Liver (tissue), 8 donors: ENCODE measurements at regions not wholly inside any gene's neighbourhood (a gene's known extent, or its start where the extent isn't known, plus 50 kb on each side); places are given as distances from the start of the nearest gene placed in this dataset.

Experiments used
- DNase-seq: peaks from one replicate; pipeline ENCODE4 v3.0.0-alpha.2; 2017; ENCODE audit warnings: low spot score
- H3K27ac ChIP-seq, 2 donors: one replicate each; pipeline ENCODE4 v1.7.0; 2013; ENCODE audit warnings: inconsistent platforms in 2 of 2, low read length in 2 of 2, control low read depth in 1 of 2, low read depth in 1 of 2, mild to moderate bottlenecking in 1 of 2
- H3K27me3 ChIP-seq, 4 donors: one replicate each; pipeline versions ENCODE4 v1.6.1 to v1.7.0; 2013; ENCODE audit warnings: low read length in 3 of 4, inconsistent platforms in 1 of 4, mild to moderate bottlenecking in 1 of 4, moderate library complexity in 1 of 4; ENCODE audit not compliant: control insufficient read depth in 4 of 4, insufficient read depth in 4 of 4
- H3K36me3 ChIP-seq, 4 donors: one replicate each; pipeline versions ENCODE4 v1.6.1 to v1.7.0; 2013; ENCODE audit warnings: low read length in 3 of 4, mild to moderate bottlenecking in 3 of 4, low read depth in 1 of 4, moderate library complexity in 1 of 4; ENCODE audit not compliant: control insufficient read depth in 4 of 4, insufficient read depth in 3 of 4
- H3K4me1 ChIP-seq, 4 donors: one replicate each; pipeline versions ENCODE4 v1.6.1 to v1.7.0; 2013; ENCODE audit warnings: low read length in 3 of 4, mild to moderate bottlenecking in 3 of 4, moderate library complexity in 1 of 4; ENCODE audit not compliant: control insufficient read depth in 4 of 4, insufficient read depth in 4 of 4
- H3K4me3 ChIP-seq, 3 donors: one replicate each; pipeline versions ENCODE4 v1.6.1 to v1.7.0; 2013; ENCODE audit warnings: low read length in 3 of 3, control low read depth in 1 of 3, low read depth in 1 of 3, mild to moderate bottlenecking in 1 of 3
- H3K9ac ChIP-seq, 2 donors: one replicate each; pipeline ENCODE4 v1.7.0; 2013; ENCODE audit warnings: low read length in 2 of 2, mild to moderate bottlenecking in 2 of 2, moderate library complexity in 2 of 2, control low read depth in 1 of 2, low read depth in 1 of 2
- H3K9me3 ChIP-seq, 4 donors: one replicate each; pipeline versions ENCODE4 v1.6.1 to v1.7.0; 2013; ENCODE audit warnings: low read length in 3 of 4; ENCODE audit not compliant: control insufficient read depth in 4 of 4
- ATF3 ChIP-seq: IDR thresholded peaks from 2 replicates; pipeline ENCODE4 v1.6.1; 2016; ENCODE audit warnings: antibody characterized with exemption
- CTCF ChIP-seq: fragments of 150-350 bp; IDR thresholded peaks from 2 replicates; pipeline ENCODE4 v1.5.1; 2017; ENCODE audit warnings: improper control_type of control experiment, low read depth, low read length; ENCODE audit not compliant: missing input control
- EGR1 ChIP-seq, 2 donors: IDR thresholded peaks; 2 replicates each; pipeline ENCODE4 v1.6.1; 2016 to 2018; ENCODE audit warnings: antibody characterized with exemption in 2 of 2, low read depth in 2 of 2
- FOXA1 ChIP-seq: IDR thresholded peaks from 2 replicates; pipeline ENCODE4 v1.6.1; 2016; ENCODE audit warnings: antibody characterized with exemption
- FOXA2 ChIP-seq: IDR thresholded peaks from 2 replicates; pipeline ENCODE4 v1.6.1; 2016; ENCODE audit warnings: antibody characterized with exemption
- GABPA ChIP-seq, 2 donors: IDR thresholded peaks in 1 of 2; conservative IDR thresholded peaks in 1 of 2; 2 replicates each; pipeline ENCODE4 v1.6.1; 2016; ENCODE audit warnings: antibody characterized with exemption in 2 of 2, mild to moderate bottlenecking in 1 of 2, moderate library complexity in 1 of 2
- HNF4A ChIP-seq, 2 donors: conservative IDR thresholded peaks; 2 replicates each; pipeline ENCODE4 v1.6.1; 2016; ENCODE audit warnings: antibody characterized with exemption in 2 of 2, mild to moderate bottlenecking in 2 of 2
- JUND ChIP-seq, 2 donors: IDR thresholded peaks; 2 replicates each; pipeline ENCODE4 v1.6.1; 2016; ENCODE audit warnings: antibody characterized with exemption in 2 of 2
- MAX ChIP-seq: IDR thresholded peaks from 2 replicates; pipeline ENCODE4 v1.6.1; 2016; ENCODE audit warnings: antibody characterized with exemption
- NR2F2 ChIP-seq: IDR thresholded peaks from 2 replicates; pipeline ENCODE4 v1.6.1; 2016; ENCODE audit warnings: antibody characterized with exemption
- RAD21 ChIP-seq, 2 donors: IDR thresholded peaks; 2 replicates each; pipeline ENCODE4 v1.6.1; 2016; ENCODE audit warnings: antibody characterized with exemption in 2 of 2, mild to moderate bottlenecking in 2 of 2
- REST ChIP-seq: IDR thresholded peaks from 2 replicates; pipeline ENCODE4 v1.6.1; 2016; ENCODE audit warnings: antibody characterized with exemption, mild to moderate bottlenecking
- RXRA ChIP-seq, 2 donors: IDR thresholded peaks; 2 replicates each; pipeline ENCODE4 v1.6.1; 2017 to 2018; ENCODE audit warnings: antibody characterized with exemption in 2 of 2, mild to moderate bottlenecking in 1 of 2
- SP1 ChIP-seq: IDR thresholded peaks from 2 replicates; pipeline ENCODE4 v1.6.1; 2018; ENCODE audit warnings: antibody characterized with exemption, mild to moderate bottlenecking
- TAF1 ChIP-seq: conservative IDR thresholded peaks from 2 replicates; pipeline ENCODE4 v1.6.1; 2016; ENCODE audit warnings: antibody characterized with exemption, mild to moderate bottlenecking
- YY1 ChIP-seq: IDR thresholded peaks from 2 replicates; pipeline ENCODE4 v1.6.1; 2016; ENCODE audit warnings: antibody characterized with exemption, mild to moderate bottlenecking
- ZBTB33 ChIP-seq: IDR thresholded peaks from 2 replicates; pipeline ENCODE4 v1.6.1; 2016; ENCODE audit warnings: antibody characterized with exemption
- WGBS: extraction: QIAGEN DNeasy Blood & Tissue Kit; methylation state at CpG from one replicate; pipeline ENCODE4 v1.1.7; 2013; 5-methylcytosine and 5-hydroxymethylcytosine counted together
- donor health status: healthy.
- donor health status: healthy.
- donor health status: healthy.
- donor health status: healthy.
- donor health status: healthy.

- no peaks in the 10 kb centered on the region for H3K27me3 ChIP-seq
- WGBS, result 74% methylated on average over 2 of the region's 2 CpGs
- H3K4me1 ChIP-seq, result no peaks in the 10 kb centered on the region
- H3K4me3 ChIP-seq, result no peak overlapping the region
- no peak overlapping the region for H3K9ac ChIP-seq
- H3K9me3 ChIP-seq, result peaks cover 0 to 8% (median 1%) of the 10 kb centered on the region in 4 donors
- no peak for TF ChIP-seq SP1
- TF ChIP-seq REST, result no peak
- TF ChIP-seq RXRA (IDR thresholded peaks at IDR 0.05), result no peak
- TF ChIP-seq YY1, result no peak
- TF ChIP-seq HNF4A (conservative IDR thresholded peaks at IDR 0.05), result no peak
- no peak for TF ChIP-seq ATF3
- TF ChIP-seq ZBTB33, result no peak
- no peak for TF ChIP-seq FOXA2
- no peak for TF ChIP-seq NR2F2
- TF ChIP-seq CTCF, result no peak
- TF ChIP-seq RAD21 (IDR thresholded peaks at IDR 0.05), result no peak
- TF ChIP-seq GABPA (IDR thresholded peaks at IDR 0.05 in 1 of 2, conservative IDR thresholded peaks at IDR 0.05 in 1 of 2), result no peak
- no peak for TF ChIP-seq JUND (IDR thresholded peaks at IDR 0.05)
- TF ChIP-seq MAX, result no peak
- TF ChIP-seq FOXA1, result no peak
- TF ChIP-seq TAF1, result no peak
- H3K36me3 ChIP-seq, result no peaks in the 10 kb centered on the region
- no peak for DNase-seq
- H3K27ac ChIP-seq, result no peak overlapping the region
These were observed 1244.4 kb downstream of the SORCS3 start for GRCh38 chr10:105885495-105885894.

GRCh38 chr10:105879401-105879800 is 1238.3 kb downstream of the SORCS3 start:
- Histone ChIP-seq H3K4me1 (no peaks in the 10 kb centered on the region), H3K4me3 (no peak overlapping the region), H3K27me3 (no peaks in the 10 kb centered on the region), H3K36me3 (no peaks in the 10 kb centered on the region), H3K9me3 (peaks cover 0 to 2% (median 0%) of the 10 kb centered on the region in 4 donors), H3K27ac (no peak overlapping the region), H3K9ac (no peak overlapping the region)
- no peak for DNase-seq
- 88% methylated on average over 1 of the region's 1 CpG for WGBS
- TF ChIP-seq CTCF (no peak), NR2F2 (no peak), JUND (IDR thresholded peaks at IDR 0.05) (no peak), REST (no peak), GABPA (IDR thresholded peaks at IDR 0.05 in 1 of 2, conservative IDR thresholded peaks at IDR 0.05 in 1 of 2) (no peak), EGR1 (IDR thresholded peaks at IDR 0.05; ENCODE audit: low read depth in 2 of 2) (no peak)
